Stomach (tissue), 4 donors: ENCODE measurements at regions not wholly inside any gene's neighbourhood (a gene's known extent, or its start where the extent isn't known, plus 50 kb on each side); places are given as distances from the start of the nearest gene placed in this dataset.

Source experiments
- CTCF ChIP-seq, 7 experiments: fragments of 450-650 bp in 4 of 7; fragments of 200-600 bp in 3 of 7; sonication (generic) in 3 of 7; IDR thresholded peaks; one replicate each; pipeline ENCODE4 v1.5.1; 2016 to 2019; ENCODE audit warnings: antibody characterized with exemption in 7 of 7, control low read depth in 2 of 7, mild to moderate bottlenecking in 1 of 7
- EP300 ChIP-seq: sonication (generic); formaldehyde crosslinking; IDR thresholded peaks from one replicate; pipeline ENCODE4 v1.6.1; 2017; ENCODE audit warnings: antibody characterized with exemption
- POLR2A ChIP-seq, 4 donors: fragments of 450-650 bp; IDR thresholded peaks; one replicate each; pipeline ENCODE4 v1.6.1; 2016; ENCODE audit warnings: antibody characterized with exemption in 4 of 4, control low read depth in 2 of 4, mild to moderate bottlenecking in 1 of 4, moderate library complexity in 1 of 4
- POLR2AphosphoS5 ChIP-seq, 3 donors: sonication (generic); formaldehyde crosslinking; IDR thresholded peaks; one replicate each; pipeline ENCODE4 v1.6.1; 2016; ENCODE audit warnings: antibody characterized with exemption in 3 of 3

DNA sequence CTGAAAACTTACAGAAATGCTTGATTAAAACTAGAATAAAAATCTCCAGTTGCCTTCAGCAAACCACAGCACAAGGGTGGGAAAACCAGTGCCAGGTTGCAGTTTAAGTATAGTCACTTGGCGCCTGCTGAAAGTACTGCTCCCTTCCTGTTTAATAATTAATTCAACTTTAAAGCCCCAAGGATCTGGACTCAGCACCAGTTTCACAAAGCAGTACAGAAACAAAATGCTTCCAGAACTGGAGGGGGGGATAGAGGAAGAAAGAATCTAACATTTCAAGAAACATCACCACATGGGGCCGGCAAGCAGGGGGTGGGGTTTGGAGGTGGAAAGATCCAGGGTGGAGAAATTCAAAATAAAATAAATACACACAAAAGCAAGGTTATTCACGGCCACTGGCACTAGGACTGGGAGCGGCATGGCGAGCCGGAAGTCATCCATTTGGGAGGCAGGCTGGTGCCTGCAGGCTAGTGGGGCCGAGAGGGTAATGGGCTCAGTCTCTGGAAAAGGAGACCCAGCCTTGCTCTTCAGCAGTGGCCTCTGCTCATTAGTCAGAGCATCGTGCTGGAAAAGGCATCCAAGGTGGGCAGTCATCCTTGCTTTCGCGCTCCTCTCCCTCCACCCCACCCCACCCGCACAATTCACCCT, 85.8 kb downstream of the POU3F3 start:
- TF ChIP-seq CTCF (IDR thresholded peaks at IDR 0.05) (no peak), POLR2A (IDR thresholded peaks at IDR 0.05) (no peak), POLR2AphosphoS5 (IDR thresholded peaks at IDR 0.05) (no peak), EP300 (no peak)
